Spleen (tissue), 11 donors: ENCODE measurements at regions not wholly inside any gene's neighbourhood (a gene's known extent, or its start where the extent isn't known, plus 50 kb on each side); places are given as distances from the start of the nearest gene placed in this dataset.

Experiments
- DNase-seq: peaks from one replicate; pipeline ENCODE4 v3.0.0-alpha.2; 2020
- H3K27ac ChIP-seq, 8 donors: fragments of 200-600 bp; sonication (generic) in 7 of 8; 1 replicate in 4 of 8; 2 replicates in 4 of 8; pipeline versions ENCODE4 v1.5.0 to v1.8.0; 2016 to 2021; ENCODE audit warnings: inconsistent platforms in 4 of 8, mild to moderate bottlenecking in 4 of 8, moderate library complexity in 1 of 8
- H3K27me3 ChIP-seq, 7 donors: fragments of 200-600 bp; sonication (generic) in 6 of 7; replicated peaks in 1 of 7; 1 replicate in 4 of 7; 2 replicates in 3 of 7; pipeline versions ENCODE4 v1.5.0 to v1.8.0; 2016 to 2021; ENCODE audit warnings: inconsistent platforms in 3 of 7, mild to moderate bottlenecking in 1 of 7
- H3K36me3 ChIP-seq, 6 donors: fragments of 200-600 bp; sonication (generic) in 5 of 6; 1 replicate in 4 of 6; 2 replicates in 2 of 6; pipeline versions ENCODE4 v1.5.0 to v1.8.0; 2016 to 2021; ENCODE audit warnings: inconsistent platforms in 2 of 6
- H3K4me1 ChIP-seq, 6 donors: fragments of 200-600 bp; sonication (generic) in 5 of 6; 1 replicate in 3 of 6; 2 replicates in 3 of 6; pipeline versions ENCODE4 v1.5.0 to v1.8.0; 2016 to 2021; ENCODE audit warnings: inconsistent platforms in 3 of 6
- H3K4me3 ChIP-seq, 8 donors: fragments of 200-600 bp; sonication (generic) in 7 of 8; 1 replicate in 4 of 8; 2 replicates in 4 of 8; pipeline versions ENCODE4 v1.5.0 to v1.8.0; 2016 to 2021; ENCODE audit warnings: inconsistent platforms in 4 of 8, mild to moderate bottlenecking in 4 of 8, moderate library complexity in 2 of 8
- H3K9me3 ChIP-seq, 8 donors: fragments of 200-600 bp; sonication (generic) in 7 of 8; 1 replicate in 4 of 8; 2 replicates in 4 of 8; pipeline versions ENCODE4 v1.5.0 to v1.8.0; 2016 to 2021; ENCODE audit warnings: inconsistent platforms in 4 of 8
- CTCF ChIP-seq, 11 experiments: fragments of 200-600 bp in 7 of 11; fragments of 450-650 bp in 4 of 11; sonication (generic) in 4 of 11; IDR thresholded peaks in 8 of 11; conservative IDR thresholded peaks in 3 of 11; 1 replicate in 7 of 11; 2 replicates in 4 of 11; pipeline versions ENCODE4 v1.4.0 to v1.8.0; 2016 to 2021; ENCODE audit warnings: antibody characterized with exemption in 11 of 11, inconsistent platforms in 4 of 11, mild to moderate bottlenecking in 1 of 11
- POLR2A ChIP-seq, 3 donors: fragments of 450-650 bp; IDR thresholded peaks; one replicate each; pipeline ENCODE4 v1.5.1; 2017; ENCODE audit warnings: antibody characterized with exemption in 3 of 3, mild to moderate bottlenecking in 1 of 3
- POLR2AphosphoS5 ChIP-seq, 3 donors: sonication (generic); formaldehyde crosslinking; IDR thresholded peaks; one replicate each; pipeline ENCODE4 v1.5.1; 2017; ENCODE audit warnings: antibody characterized with exemption in 3 of 3
- WGBS, 5 donors: extraction: QIAGEN DNeasy Blood & Tissue Kit in 3 of 5; methylation state at CpG; one replicate each; pipeline versions ENCODE4 v1.1.5 to v1.1.7; 2013 to 2018; 5-methylcytosine and 5-hydroxymethylcytosine counted together
- intact Hi-C: fragments of 100-400 bp; cut with DNase I; formaldehyde crosslinking; loops from one replicate; pipeline ENCODE4 v1.15.0; 2023; ENCODE audit warnings: low total_unique reads
- donor health status: healthy with polysubstance abuse.
- donor health status: DM: no; HTN: no; CAD: no; lungs with moderate emphysema.
- donor health status: DM: no; HTN: no; CAD: no.
- donor health status: Bipolar disorder and iron deficiency.
- donor health status: healthy.
- donor health status: DM: no; HTN: no; CAD: no.
- donor health status: DM: yes; HTN: yes; CAD: no.

- intact Hi-C loops: no loop called here
- H3K36me3 ChIP-seq: no peaks in the 10 kb centered on the region
Observed at GRCh38 chr12:115364921-115365320, 680.9 kb upstream of the TBX3 start.

GRCh38 chr12:115362339-115362976, 678.5 kb upstream of the TBX3 start:
- Histone ChIP-seq H3K27me3 (no peaks in the 10 kb centered on the region), H3K27ac (no peak overlapping the region), H3K36me3 (no peaks in the 10 kb centered on the region), H3K4me1 (no peaks in the 10 kb centered on the region), H3K4me3 (no peak overlapping the region), H3K9me3 (peaks cover 0 to 8% (median 0%) of the 10 kb centered on the region in 8 donors)
- WGBS, 5 donors: 70 to 86% (median 77%) methylated on average over 4 of the region's 4 CpGs
- no peak for TF ChIP-seq POLR2A (IDR thresholded peaks at IDR 0.05)
- intact Hi-C loops: no loop called here
- no peak for DNase-seq

More at GRCh38 chr12:115364921-115365320, 680.9 kb upstream of the TBX3 start:
- Histone ChIP-seq H3K4me1 (no peaks in the 10 kb centered on the region), H3K4me3 (no peak overlapping the region), H3K27ac (no peak overlapping the region), H3K27me3 (no peaks in the 10 kb centered on the region), H3K9me3 (peaks cover 0 to 10% (median 0%) of the 10 kb centered on the region in 8 donors)
- 72 to 81% (median 77%) methylated on average over 3 of the region's 3 CpGs for WGBS, 5 donors
- no peak for TF ChIP-seq POLR2A (IDR thresholded peaks at IDR 0.05)
- TF ChIP-seq CTCF (IDR thresholded peaks at IDR 0.05 in 8 of 11, conservative IDR thresholded peaks at IDR 0.05 in 3 of 11): no peak
- TF ChIP-seq POLR2AphosphoS5 (IDR thresholded peaks at IDR 0.05): no peak
- no peak for DNase-seq

GRCh38 chr12:115357681-115358080, 673.7 kb upstream of the TBX3 start:
- Histone ChIP-seq H3K4me3 (no peak overlapping the region), H3K4me1 (no peaks in the 10 kb centered on the region), H3K27ac (no peak overlapping the region), H3K27me3 (no peaks in the 10 kb centered on the region), H3K36me3 (no peaks in the 10 kb centered on the region), H3K9me3 (no peaks in the 10 kb centered on the region)
- 85 to 94% (median 90%) methylated on average over 12 of the region's 12 CpGs for whole genome bisulfite sequencing, 5 donors
- intact Hi-C loops: no loop called here
- TF ChIP-seq POLR2AphosphoS5 (IDR thresholded peaks at IDR 0.05) (no peak), POLR2A (IDR thresholded peaks at IDR 0.05) (no peak), CTCF (IDR thresholded peaks at IDR 0.05 in 8 of 11, conservative IDR thresholded peaks at IDR 0.05 in 3 of 11) (no peak)
- DNase-seq: no peak

- Histone ChIP-seq H3K36me3 (no peaks in the 10 kb centered on the region), H3K27me3 (no peaks in the 10 kb centered on the region), H3K27ac (no peak overlapping the region), H3K4me1 (no peaks in the 10 kb centered on the region), H3K4me3 (no peak overlapping the region), H3K9me3 (no peaks in the 10 kb centered on the region)
- TF ChIP-seq POLR2A (IDR thresholded peaks at IDR 0.05) (no peak), POLR2AphosphoS5 (IDR thresholded peaks at IDR 0.05) (no peak), CTCF (IDR thresholded peaks at IDR 0.05 in 8 of 11, conservative IDR thresholded peaks at IDR 0.05 in 3 of 11) (no peak)
- DNase-seq: no peak
- 69 to 90% (median 84%) methylated on average over 2 of the region's 2 CpGs for WGBS, 5 donors
- intact Hi-C loops: no loop called here
Observed at GRCh38 chr12:115355301-115355700, 671.3 kb upstream of the TBX3 start.
